Skeletal muscle cell (primary cell): ENCODE measurements at regions not wholly inside any gene's neighbourhood (a gene's known extent, or its start where the extent isn't known, plus 50 kb on each side); places are given as distances from the start of the nearest gene placed in this dataset.

Experiments used
- DNase-seq: peaks from one replicate; pipeline ENCODE4 v3.0.0-alpha.2; 2010; ENCODE audit warnings: low read depth
- H3K4me3 ChIP-seq: 2 replicates; pipeline ENCODE4 v1.5.1; 2011; ENCODE audit warnings: low read depth, mild to moderate bottlenecking, control low read depth, low read length, moderate library complexity

DNA sequence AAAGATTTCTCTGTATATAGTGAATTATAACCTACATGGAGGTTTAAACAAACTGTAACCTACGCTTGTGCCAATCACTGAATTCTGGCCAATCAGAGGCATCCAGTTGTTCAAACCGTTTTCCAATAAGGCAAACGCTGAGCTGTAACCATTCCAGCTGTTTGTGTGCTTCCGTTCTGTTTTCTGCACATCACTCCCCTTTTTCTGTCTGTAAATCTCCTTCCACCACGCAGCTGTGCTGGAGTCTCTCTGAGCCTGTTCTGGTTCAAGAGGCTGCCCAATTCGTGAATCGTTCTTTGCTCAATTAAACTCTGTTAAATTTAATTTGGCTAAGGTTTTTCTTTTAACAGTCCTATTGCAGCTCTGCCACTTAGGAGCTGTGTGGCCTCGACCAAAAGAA lies 552.5 kb downstream of the FGF9 start:
- no peak overlapping the region for H3K4me3 ChIP-seq
- DNase-seq: no peak

DNA sequence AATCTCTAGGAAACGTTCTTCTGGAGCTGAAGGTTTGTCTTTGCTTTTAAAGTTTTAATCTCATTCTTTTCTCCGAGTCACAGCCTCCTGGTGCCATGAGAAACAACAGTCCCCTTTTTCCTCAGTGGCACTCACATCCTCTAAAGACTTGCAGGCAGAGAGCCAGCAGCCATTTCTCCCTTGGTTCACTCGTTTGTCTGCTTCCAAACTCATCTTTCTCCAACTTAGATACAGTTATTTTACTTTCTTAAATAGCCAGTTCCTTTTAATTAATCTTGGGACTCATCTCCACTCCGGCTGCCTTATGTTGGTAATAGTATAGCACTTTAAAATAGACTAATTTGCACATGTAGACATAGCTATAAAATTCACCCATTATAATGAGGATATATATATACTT lies 555.2 kb downstream of the FGF9 start:
- H3K4me3 ChIP-seq: no peak overlapping the region
- no peak for DNase-seq

DNA sequence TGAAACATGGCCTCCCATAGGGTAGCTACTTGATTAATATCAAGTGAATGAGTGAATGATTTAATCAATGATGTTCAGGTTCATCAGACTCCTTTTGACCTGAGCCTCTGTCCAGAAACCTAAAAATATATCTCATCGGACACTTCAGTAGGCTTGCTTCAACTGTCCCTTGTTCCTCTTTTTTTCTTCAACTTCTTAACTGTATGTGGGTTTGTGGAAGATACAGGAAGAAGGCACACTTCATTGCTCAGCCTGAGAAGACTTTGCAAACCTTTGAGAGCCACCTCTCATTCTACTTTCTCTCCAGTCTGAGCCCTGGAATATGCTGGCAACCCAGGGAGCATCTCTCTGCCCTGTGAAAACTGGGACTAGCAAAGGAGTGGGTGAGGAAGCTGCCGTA lies 557.0 kb downstream of the FGF9 start:
- H3K4me3 ChIP-seq: no peak overlapping the region
- no peak for DNase-seq

GRCh38 chr13:22229916-22230315 lies 559.0 kb downstream of the FGF9 start:
- DNase-seq: no peak
- H3K4me3 ChIP-seq: no peak overlapping the region

- no peak for DNase-seq
- no peak overlapping the region for H3K4me3 ChIP-seq
Observed at GRCh38 chr13:22232186-22232585, 561.3 kb downstream of the FGF9 start.

DNA sequence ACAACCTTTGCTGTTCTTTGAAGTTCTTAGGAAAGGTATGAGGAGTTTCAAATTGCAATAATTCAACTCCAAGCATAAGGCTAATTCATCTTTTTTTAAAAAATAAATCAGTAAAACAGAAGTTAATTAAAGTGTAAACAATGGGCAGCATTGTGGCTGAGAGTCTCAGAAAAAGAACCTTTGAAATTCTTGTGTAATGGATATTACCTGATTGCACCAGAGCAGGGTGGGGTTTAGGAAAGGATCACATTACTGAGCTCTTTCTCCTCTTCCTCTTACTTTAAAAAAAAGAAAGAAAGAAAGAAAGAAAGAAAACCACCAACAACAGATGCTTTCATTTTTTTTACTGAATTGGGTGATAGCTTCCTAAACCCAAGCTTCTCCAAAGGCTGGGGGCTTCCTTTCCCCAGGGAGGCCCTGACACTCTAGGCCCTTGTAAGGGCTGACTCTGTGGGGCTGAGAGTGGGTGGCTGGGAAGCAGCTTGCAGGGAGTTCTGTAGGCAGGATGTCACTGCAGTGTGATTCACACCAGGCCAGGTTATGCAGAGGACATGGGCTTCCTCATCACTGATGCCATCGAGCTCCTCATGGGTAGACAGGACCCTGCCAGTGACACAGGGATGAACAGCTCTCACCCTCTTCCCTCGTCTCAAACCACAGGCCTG lies 564.5 kb downstream of the FGF9 start:
- H3K4me3 ChIP-seq: no peak overlapping the region
- DNase-seq: no peak

DNA sequence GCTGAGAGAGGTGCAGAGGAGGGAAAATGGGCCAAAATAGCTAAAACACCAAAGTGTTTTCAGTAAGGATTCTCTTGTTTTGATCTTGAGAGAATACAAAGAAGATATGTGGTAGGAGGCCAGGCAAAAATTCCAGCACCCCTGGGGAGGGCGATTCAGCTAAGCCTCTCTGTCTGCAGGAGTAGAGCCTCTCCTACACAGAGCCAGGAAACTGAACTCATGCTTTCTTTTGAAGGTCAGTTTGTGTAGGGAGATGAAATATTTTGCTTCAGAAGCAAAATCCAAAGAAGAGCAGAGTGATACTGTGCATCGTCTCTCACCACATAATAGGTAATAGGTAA lies 565.0 kb downstream of the FGF9 start:
- DNase-seq: no peak
- no peak overlapping the region for H3K4me3 ChIP-seq

GRCh38 chr13:22238269-22238668 lies 567.4 kb downstream of the FGF9 start:
- H3K4me3 ChIP-seq: no peak overlapping the region
- DNase-seq: no peak

DNA sequence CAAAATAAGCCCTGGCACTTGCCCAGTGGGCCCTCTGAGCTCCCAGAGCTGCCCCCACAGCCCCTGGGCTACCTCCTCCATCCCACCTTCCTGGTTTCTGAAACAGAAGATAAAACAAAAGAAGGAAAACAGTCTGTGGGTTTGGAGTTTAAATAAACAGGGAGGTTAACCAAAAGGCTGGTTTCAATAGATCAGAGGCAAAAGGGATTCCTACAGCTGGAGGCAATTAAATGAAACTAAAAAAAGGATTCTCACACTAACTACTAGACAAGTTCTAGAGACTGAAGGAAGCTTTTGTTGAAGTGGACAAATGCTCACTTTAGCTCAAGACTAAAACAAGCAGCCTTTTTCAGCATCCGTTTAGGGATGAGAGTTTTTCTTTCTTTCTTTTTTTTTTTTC lies 569.8 kb downstream of the FGF9 start:
- no peak for DNase-seq
- H3K4me3 ChIP-seq: no peak overlapping the region

- H3K4me3 ChIP-seq: no peak overlapping the region
- no peak for DNase-seq
Observed at GRCh38 chr13:22243469-22244163, 572.7 kb downstream of the FGF9 start.

DNA sequence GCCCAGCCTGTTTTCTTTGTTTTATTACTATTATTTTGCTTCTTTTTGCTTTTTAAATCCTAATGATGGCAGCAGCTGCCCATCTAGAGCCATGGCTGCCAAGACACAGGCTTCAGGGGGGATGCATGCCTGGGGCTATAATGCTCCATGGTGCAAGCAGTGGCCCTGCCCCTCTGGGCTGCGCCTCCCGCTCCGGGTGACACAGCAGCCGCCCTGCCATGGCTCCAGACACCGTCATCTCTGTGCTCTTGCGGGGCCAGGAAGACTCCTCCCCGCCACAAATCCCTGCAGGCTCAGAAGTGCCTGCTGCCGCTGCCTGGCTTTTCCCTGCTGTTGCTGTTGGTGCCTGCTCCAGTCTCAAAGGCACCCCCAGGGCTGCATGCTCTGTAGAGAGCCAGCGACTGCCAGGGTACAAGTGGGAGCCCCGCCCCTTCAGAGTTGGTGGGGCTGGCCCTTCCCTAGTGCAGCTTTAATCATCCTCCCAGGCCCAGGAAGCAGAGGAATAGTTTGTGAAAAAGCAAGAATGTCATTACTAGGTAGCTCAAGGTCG lies 581.5 kb downstream of the FGF9 start:
- DNase-seq: no peak
- no peak overlapping the region for H3K4me3 ChIP-seq

DNA sequence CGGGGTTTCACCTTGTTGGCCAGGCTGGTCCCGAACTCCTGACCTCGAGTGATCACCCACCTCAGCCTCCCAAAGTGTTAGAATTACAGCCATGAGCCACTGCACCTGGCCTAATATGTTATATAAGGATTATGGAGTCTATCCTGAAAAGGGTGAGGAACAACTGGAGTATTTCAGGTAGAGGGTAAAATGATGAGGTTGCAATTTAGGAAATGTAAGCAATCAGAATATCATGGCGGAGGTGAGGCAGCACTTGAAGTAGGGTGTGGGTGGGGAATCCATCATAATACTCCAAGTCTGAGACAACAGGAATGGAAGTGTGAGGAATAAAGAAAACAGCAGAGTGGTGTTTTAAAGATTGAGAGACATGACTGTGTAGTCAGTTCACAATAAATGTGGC lies 582.2 kb downstream of the FGF9 start:
- no peak overlapping the region for H3K4me3 ChIP-seq
- no peak for DNase-seq

GRCh38 chr13:22256111-22256639 lies 585.3 kb downstream of the FGF9 start:
- H3K4me3 ChIP-seq: no peak overlapping the region
- no peak for DNase-seq

GRCh38 chr13:22262001-22262885 lies 591.4 kb downstream of the FGF9 start:
- no peak for DNase-seq
- no peak overlapping the region for H3K4me3 ChIP-seq

DNA sequence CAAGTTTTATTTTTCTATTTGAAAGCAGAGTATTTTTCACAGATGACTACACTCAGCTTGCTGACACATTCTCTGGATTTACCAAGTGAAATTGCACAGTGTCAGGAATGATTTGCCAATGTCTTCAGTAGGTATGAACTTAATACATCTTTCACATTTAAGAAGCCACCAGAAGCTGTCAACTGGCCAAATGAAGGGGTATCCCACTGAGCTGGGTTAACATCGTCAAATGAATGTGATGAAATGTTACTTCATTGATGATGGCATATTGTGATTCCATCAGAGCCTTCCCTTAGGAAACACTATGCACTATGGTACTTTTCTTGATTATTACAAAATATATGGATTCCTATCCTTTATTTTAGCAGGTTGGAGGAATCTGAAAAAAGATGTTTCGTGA lies 592.3 kb downstream of the FGF9 start:
- H3K4me3 ChIP-seq: no peak overlapping the region
- no peak for DNase-seq

GRCh38 chr13:22265563-22265962 lies 594.7 kb downstream of the FGF9 start:
- no peak overlapping the region for H3K4me3 ChIP-seq
- no peak for DNase-seq

GRCh38 chr13:22270881-22271280 lies 600.0 kb downstream of the FGF9 start:
- H3K4me3 ChIP-seq: no peak overlapping the region
- no peak for DNase-seq

DNA sequence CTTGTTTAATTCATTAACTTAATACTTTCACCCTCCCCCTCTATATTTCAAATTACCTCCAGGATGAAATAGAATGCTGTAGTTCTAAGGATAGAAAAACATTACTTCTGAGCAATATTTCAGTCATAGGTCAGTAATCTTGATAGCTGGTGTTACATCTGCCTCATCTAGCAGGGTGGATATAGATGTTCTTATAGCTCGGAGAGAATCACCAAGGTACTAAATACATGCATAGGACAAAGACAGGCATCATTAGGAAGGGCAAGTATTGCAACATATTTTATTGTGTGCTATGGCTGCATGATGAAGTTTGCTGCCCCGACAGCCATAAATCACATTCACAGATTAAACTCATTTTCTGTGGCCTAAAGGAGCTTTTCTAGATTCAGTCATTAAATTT lies 601.0 kb downstream of the FGF9 start:
- DNase-seq: no peak
- no peak overlapping the region for H3K4me3 ChIP-seq

DNA sequence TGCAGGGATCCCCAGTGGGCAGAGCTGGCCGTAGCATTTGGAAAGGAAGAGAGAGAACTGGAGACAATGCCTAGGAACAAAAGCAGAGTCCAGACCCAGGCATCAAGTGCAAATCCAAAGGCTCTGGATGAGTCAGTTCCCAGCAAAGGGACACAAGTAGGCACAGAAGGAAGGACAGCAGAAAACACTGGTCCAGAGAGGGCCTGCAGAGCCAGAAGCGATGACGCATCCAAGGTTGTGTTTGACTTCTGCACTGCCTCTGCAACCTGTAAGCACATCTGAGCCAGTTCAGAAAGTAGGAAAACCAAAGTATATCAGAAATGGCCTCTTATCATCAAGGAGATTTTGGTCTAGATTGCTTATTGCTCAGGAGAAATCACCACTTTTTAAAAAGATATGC lies 604.5 kb downstream of the FGF9 start:
- H3K4me3 ChIP-seq: no peak overlapping the region
- no peak for DNase-seq

GRCh38 chr13:22276616-22277015 lies 605.7 kb downstream of the FGF9 start:
- no peak overlapping the region for H3K4me3 ChIP-seq
- DNase-seq: no peak
